ENCODE measurements at regions not wholly inside any gene's neighbourhood (a gene's known extent, or its start where the extent isn't known, plus 50 kb on each side); places are given as distances from the start of the nearest gene placed in this dataset.

GRCh38 chr10:23558361-23558799 lies 119.5 kb downstream of the OTUD1 start:
- Histone ChIP-seq H3K4me1 (ENCODE audit: control insufficient read depth in 1 of 2, insufficient read depth in 2 of 2, low read length in 2 of 2) (no peaks in the 10 kb centered on the region), H3K36me3 (ENCODE audit: control insufficient read depth in 1 of 2, insufficient read depth in 2 of 2, low read length in 2 of 2) (no peaks in the 10 kb centered on the region), H3K27ac (ENCODE audit: low read depth, low read length) (no peak overlapping the region), H3K9me3 (ENCODE audit: control insufficient read depth in 1 of 2, insufficient read depth in 1 of 2, low read depth in 1 of 2, low read length in 2 of 2) (0 out of 4 replicates have a peak, but pooled peaks cover 0 to 8% of the 10 kb centered on the region in 2 experiments), H2AFZ (ENCODE audit: low read depth, low read length, poor library complexity, severe bottlenecking) (no peak overlapping the region), H3K9ac (ENCODE audit: low read length) (no peak overlapping the region), H3K4me3 (replicated peaks in 1 of 2; ENCODE audit: low read depth in 1 of 2, low read length in 2 of 2) (no peak overlapping the region), H3K9me2 (ENCODE audit: insufficient read depth) (no peaks in the 10 kb centered on the region), H4K20me1 (ENCODE audit: insufficient read depth) (no peaks in the 10 kb centered on the region), H3K27me3 (ENCODE audit: insufficient read depth, low read length) (0 out of 2 replicates have a peak, but pooled peaks cover 9% of the 10 kb centered on the region), H3K4me2 (ENCODE audit: low read length) (no peak overlapping the region), H3K79me2 (ENCODE audit: insufficient read depth, low read length) (no peaks in the 10 kb centered on the region)
- ChIA-PET POLR2A (no interaction called here), RAD21 (ENCODE audit: low non-redundant PET in 1 of 2, low total read pairs in 2 of 2, uncharacterized antibody in 2 of 2, unreplicated experiment in 2 of 2) (no interaction called here), CTCF (no interaction called here)
- no TSS peak for BruUV-seq (replicated peaks)
- ATAC-seq (no peak), DNase-seq (ENCODE audit: low read depth, low spot score) (no peak)
- intact Hi-C loops (cut with micrococcal nuclease) = no loop called here
- TF ChIP-seq, protein P1, sequence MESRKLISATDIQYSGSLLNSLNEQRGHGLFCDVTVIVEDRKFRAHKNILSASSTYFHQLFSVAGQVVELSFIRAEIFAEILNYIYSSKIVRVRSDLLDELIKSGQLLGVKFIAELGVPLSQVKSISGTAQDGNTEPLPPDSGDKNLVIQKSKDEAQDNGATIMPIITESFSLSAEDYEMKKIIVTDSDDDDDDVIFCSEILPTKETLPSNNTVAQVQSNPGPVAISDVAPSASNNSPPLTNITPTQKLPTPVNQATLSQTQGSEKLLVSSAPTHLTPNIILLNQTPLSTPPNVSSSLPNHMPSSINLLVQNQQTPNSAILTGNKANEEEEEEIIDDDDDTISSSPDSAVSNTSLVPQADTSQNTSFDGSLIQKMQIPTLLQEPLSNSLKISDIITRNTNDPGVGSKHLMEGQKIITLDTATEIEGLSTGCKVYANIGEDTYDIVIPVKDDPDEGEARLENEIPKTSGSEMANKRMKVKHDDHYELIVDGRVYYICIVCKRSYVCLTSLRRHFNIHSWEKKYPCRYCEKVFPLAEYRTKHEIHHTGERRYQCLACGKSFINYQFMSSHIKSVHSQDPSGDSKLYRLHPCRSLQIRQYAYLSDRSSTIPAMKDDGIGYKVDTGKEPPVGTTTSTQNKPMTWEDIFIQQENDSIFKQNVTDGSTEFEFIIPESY (IDR thresholded peaks at IDR 0.05; ENCODE audit: extremely low read depth, insufficient replicate concordance, low read length) = no peak
- TF ChIP-seq, protein P2, sequence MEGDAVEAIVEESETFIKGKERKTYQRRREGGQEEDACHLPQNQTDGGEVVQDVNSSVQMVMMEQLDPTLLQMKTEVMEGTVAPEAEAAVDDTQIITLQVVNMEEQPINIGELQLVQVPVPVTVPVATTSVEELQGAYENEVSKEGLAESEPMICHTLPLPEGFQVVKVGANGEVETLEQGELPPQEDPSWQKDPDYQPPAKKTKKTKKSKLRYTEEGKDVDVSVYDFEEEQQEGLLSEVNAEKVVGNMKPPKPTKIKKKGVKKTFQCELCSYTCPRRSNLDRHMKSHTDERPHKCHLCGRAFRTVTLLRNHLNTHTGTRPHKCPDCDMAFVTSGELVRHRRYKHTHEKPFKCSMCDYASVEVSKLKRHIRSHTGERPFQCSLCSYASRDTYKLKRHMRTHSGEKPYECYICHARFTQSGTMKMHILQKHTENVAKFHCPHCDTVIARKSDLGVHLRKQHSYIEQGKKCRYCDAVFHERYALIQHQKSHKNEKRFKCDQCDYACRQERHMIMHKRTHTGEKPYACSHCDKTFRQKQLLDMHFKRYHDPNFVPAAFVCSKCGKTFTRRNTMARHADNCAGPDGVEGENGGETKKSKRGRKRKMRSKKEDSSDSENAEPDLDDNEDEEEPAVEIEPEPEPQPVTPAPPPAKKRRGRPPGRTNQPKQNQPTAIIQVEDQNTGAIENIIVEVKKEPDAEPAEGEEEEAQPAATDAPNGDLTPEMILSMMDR (IDR thresholded peaks at IDR 0.05 in 2 of 3, conservative IDR thresholded peaks at IDR 0.05 in 1 of 3; ENCODE audit: borderline replicate concordance in 1 of 3, insufficient read depth in 1 of 3, low read depth in 2 of 3, low read length in 2 of 3) = no peak
- no peak for TF ChIP-seq JUND (IDR thresholded peaks at IDR 0.05)
- no peak for TF ChIP-seq EGR1 (IDR thresholded peaks at IDR 0.05; ENCODE audit: low read depth)
- no peak for TF ChIP-seq CBX3 (IDR thresholded peaks at IDR 0.05; ENCODE audit: low read depth)
- TF ChIP-seq POLR2AphosphoS5 (IDR thresholded peaks at IDR 0.05; ENCODE audit: low read depth, low read length) = no peak
